HEK293 (cell line): ENCODE measurements at regions not wholly inside any gene's neighbourhood (a gene's known extent, or its start where the extent isn't known, plus 50 kb on each side); places are given as distances from the start of the nearest gene placed in this dataset.

Experiments
- BCL11B ChIP-seq: fragments of 450-650 bp; formaldehyde crosslinking; IDR thresholded peaks from 2 replicates; pipeline ENCODE4 v1.5.1; 2016; ENCODE audit warnings: low read depth, missing biosample characterization, missing genetic modification characterization
- CTCF ChIP-seq: fragments of 450-650 bp; formaldehyde crosslinking; IDR thresholded peaks from 2 replicates; pipeline ENCODE4 v1.5.1; 2016; ENCODE audit warnings: missing biosample characterization, missing genetic modification characterization
- PRDM1 ChIP-seq: fragments of 450-650 bp; formaldehyde crosslinking; IDR thresholded peaks from 2 replicates; pipeline ENCODE4; 2016; ENCODE audit warnings: missing biosample characterization, missing genetic modification characterization
- TCF7L2 ChIP-seq: IDR thresholded peaks from 2 replicates; pipeline ENCODE4 v1.6.1; 2011; ENCODE audit warnings: low read depth, mild to moderate bottlenecking, inconsistent platforms, low read length, moderate library complexity, borderline replicate concordance
- ZBTB17 ChIP-seq: fragments of 450-650 bp; formaldehyde crosslinking; IDR thresholded peaks from 2 replicates; pipeline ENCODE4 v1.5.1; 2016; ENCODE audit warnings: missing biosample characterization, missing genetic modification characterization
- ZNF114 ChIP-seq: fragments of 450-650 bp; formaldehyde crosslinking; IDR thresholded peaks from 2 replicates; pipeline ENCODE4 v1.5.0; 2017; ENCODE audit warnings: missing biosample characterization, missing genetic modification characterization

DNA sequence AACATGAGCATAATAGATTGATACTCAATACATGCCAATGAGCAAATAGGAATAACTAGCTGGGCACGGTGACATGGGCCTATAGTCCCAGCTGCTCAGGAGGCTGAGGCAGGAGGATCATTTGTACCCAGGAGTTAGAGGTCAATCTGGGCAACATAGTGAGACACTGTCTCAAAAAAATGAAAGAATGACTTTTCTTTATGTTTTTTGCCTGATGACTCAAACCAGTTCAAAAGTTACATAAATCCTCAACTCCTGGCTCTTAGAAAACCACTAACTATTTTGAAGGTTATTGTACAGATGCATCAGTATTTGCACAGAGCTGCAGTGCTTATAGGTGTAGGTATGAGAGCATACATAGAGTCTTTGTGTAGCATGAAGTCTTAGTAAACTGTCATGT is 219.2 kb upstream of the RGS6 start:
- TF ChIP-seq CTCF (tag by site-specific recombination) (no peak), ZNF114 (tag by site-specific recombination) (no peak), PRDM1 (tag by site-specific recombination) (no peak), BCL11B (tag by site-specific recombination) (no peak), ZBTB17 (tag by site-specific recombination) (no peak), TCF7L2 (no peak)
